ENCODE measurements at regions not wholly inside any gene's neighbourhood (a gene's known extent, or its start where the extent isn't known, plus 50 kb on each side); places are given as distances from the start of the nearest gene placed in this dataset.

- DNase-seq (ENCODE audit: low spot score): no peak
- TF ChIP-seq CTCF (IDR thresholded peaks at IDR 0.05; ENCODE audit: extremely low read depth, missing control alignments): no peak
These were observed 347.0 kb upstream of the MTPN start for GRCh38 chr7:136324073-136324704.

GRCh38 chr7:136312592-136312991 is 335.4 kb upstream of the MTPN start:
- no peak for DNase-seq (ENCODE audit: low spot score)
- TF ChIP-seq CTCF (IDR thresholded peaks at IDR 0.05; ENCODE audit: extremely low read depth, missing control alignments): no peak

GRCh38 chr7:136309407-136309806 is 332.2 kb upstream of the MTPN start:
- no peak for DNase-seq (ENCODE audit: low spot score)
- TF ChIP-seq CTCF (IDR thresholded peaks at IDR 0.05; ENCODE audit: extremely low read depth, missing control alignments): no peak

GRCh38 chr7:136308230-136308629 is 331.1 kb upstream of the MTPN start:
- no peak for DNase-seq (ENCODE audit: low spot score)
- TF ChIP-seq CTCF (IDR thresholded peaks at IDR 0.05; ENCODE audit: extremely low read depth, missing control alignments): no peak

GRCh38 chr7:136303162-136303561 is 326.0 kb upstream of the MTPN start:
- DNase-seq (ENCODE audit: low spot score): no peak
- TF ChIP-seq CTCF (IDR thresholded peaks at IDR 0.05; ENCODE audit: extremely low read depth, missing control alignments): no peak

- no peak for TF ChIP-seq CTCF (IDR thresholded peaks at IDR 0.05; ENCODE audit: extremely low read depth, missing control alignments)
- DNase-seq (ENCODE audit: low spot score): no peak
These were observed 324.9 kb upstream of the MTPN start for GRCh38 chr7:136302049-136302448.

- TF ChIP-seq CTCF (IDR thresholded peaks at IDR 0.05; ENCODE audit: extremely low read depth, missing control alignments): no peak
- no peak for DNase-seq (ENCODE audit: low spot score)
These were observed 317.8 kb upstream of the MTPN start for GRCh38 chr7:136294977-136295376.
